Body of pancreas (tissue), 4 donors: ENCODE measurements at regions not wholly inside any gene's neighbourhood (a gene's known extent, or its start where the extent isn't known, plus 50 kb on each side); places are given as distances from the start of the nearest gene placed in this dataset.
A peak's percentile ranks its signal among the peaks of the same experiment; 100 is the strongest.

ENCODE experiments used
- ATAC-seq: fragments of 150-250 bp; one replicate; pipeline ENCODE4 v1.9.1; 2016
- DNase-seq, 4 donors: peaks; one replicate each; pipeline ENCODE4 v3.0.0-alpha.2; 2019
- H3K27ac ChIP-seq, 4 donors: fragments of 200-600 bp; sonication (generic); 1 replicate in 3 of 4; 2 replicates in 1 of 4; pipeline versions ENCODE4 v1.5.1 to v1.6.1; 2016 to 2019; ENCODE audit warnings: mild to moderate bottlenecking in 1 of 4, mixed read lengths in 1 of 4, moderate library complexity in 1 of 4
- H3K27me3 ChIP-seq, 2 donors: fragments of 200-600 bp; sonication (generic); one replicate each; pipeline ENCODE4 v1.6.0; 2016; ENCODE audit warnings: mild to moderate bottlenecking in 1 of 2
- H3K36me3 ChIP-seq, 2 donors: fragments of 200-600 bp; sonication (generic); replicated peaks in 1 of 2; 2 replicates each; pipeline ENCODE4 v1.5.1; 2016; ENCODE audit warnings: low read depth in 2 of 2; ENCODE audit not compliant: insufficient read depth in 1 of 2
- H3K4me1 ChIP-seq: fragments of 200-600 bp; sonication (generic); one replicate; pipeline ENCODE4 v1.6.0; 2016
- H3K4me3 ChIP-seq, 2 donors: fragments of 200-600 bp; sonication (generic); 1 replicate in 1 of 2; 2 replicates in 1 of 2; pipeline ENCODE4 v1.5.1; 2016 to 2019
- H3K9me3 ChIP-seq, 3 donors: fragments of 200-600 bp; sonication (generic); 1 replicate in 2 of 3; 2 replicates in 1 of 3; pipeline ENCODE4 v1.5.1; 2016
- CTCF ChIP-seq, 7 experiments: fragments of 450-650 bp in 4 of 7; fragments of 200-600 bp in 3 of 7; sonication (generic) in 3 of 7; IDR thresholded peaks; one replicate each; pipeline ENCODE4 v1.5.1; 2016 to 2019; ENCODE audit warnings: antibody characterized with exemption in 7 of 7
- POLR2A ChIP-seq, 3 donors: fragments of 450-650 bp; IDR thresholded peaks; one replicate each; pipeline ENCODE4 v1.6.1; 2016; ENCODE audit warnings: antibody characterized with exemption in 3 of 3, mild to moderate bottlenecking in 2 of 3
- WGBS, 2 donors: methylation state at CpG; one replicate each; pipeline ENCODE4 v1.1.5; 2017; 5-methylcytosine and 5-hydroxymethylcytosine counted together
- intact Hi-C: fragments of 100-400 bp; cut with DNase I; formaldehyde crosslinking; loops from one replicate; pipeline ENCODE4 v1.15.1; 2023

- no peak overlapping the region for H3K4me3 ChIP-seq
- H3K4me1 ChIP-seq = no peaks in the 10 kb centered on the region
- DNase-seq (no peak), ATAC-seq (no peak)
- H3K27ac ChIP-seq = no peak overlapping the region
- 89 to 93% methylated on average over 2 of the region's 2 CpGs for WGBS, 2 donors
- intact Hi-C loops = no loop called here
- H3K36me3 ChIP-seq = no peaks in the 10 kb centered on the region
- TF ChIP-seq CTCF (IDR thresholded peaks at IDR 0.05) = no peak
- TF ChIP-seq POLR2A (IDR thresholded peaks at IDR 0.05) = no peak
- no peaks in the 10 kb centered on the region for H3K27me3 ChIP-seq
- H3K9me3 ChIP-seq = peaks cover 0 to 8% (median 0%) of the 10 kb centered on the region in 3 donors
Observed at GRCh38 chr2:52327641-52328040, 1295.7 kb upstream of the NRXN1 start.

- Histone ChIP-seq H3K4me3 (no peak overlapping the region), H3K27ac (no peak overlapping the region), H3K27me3 (no peaks in the 10 kb centered on the region), H3K36me3 (no peaks in the 10 kb centered on the region), H3K4me1 (no peaks in the 10 kb centered on the region), H3K9me3 (no peaks in the 10 kb centered on the region)
- no peak for TF ChIP-seq POLR2A (IDR thresholded peaks at IDR 0.05)
- no peak for TF ChIP-seq CTCF (IDR thresholded peaks at IDR 0.05)
- no peak for ATAC-seq
- intact Hi-C loops = no loop called here
- no peak for DNase-seq
- WGBS, 2 donors = 91 to 93% methylated on average over 3 of the region's 3 CpGs
Observed at GRCh38 chr2:52314231-52314630, 1282.3 kb upstream of the NRXN1 start.

GRCh38 chr2:52312486-52312885 lies 1280.6 kb upstream of the NRXN1 start:
- DNase-seq (no peak), ATAC-seq (peak; percentile 59)
- H3K27ac ChIP-seq = no peak overlapping the region
- 56 to 66% methylated on average over 2 of the region's 2 CpGs for WGBS, 2 donors
- no peaks in the 10 kb centered on the region for H3K27me3 ChIP-seq
- H3K9me3 ChIP-seq = no peaks in the 10 kb centered on the region
- intact Hi-C loops = no loop called here
- H3K4me3 ChIP-seq = no peak overlapping the region
- no peaks in the 10 kb centered on the region for H3K36me3 ChIP-seq
- no peaks in the 10 kb centered on the region for H3K4me1 ChIP-seq
- TF ChIP-seq POLR2A (IDR thresholded peaks at IDR 0.05) = no peak
- no peak for TF ChIP-seq CTCF (IDR thresholded peaks at IDR 0.05)

GRCh38 chr2:52311862-52312261 lies 1279.9 kb upstream of the NRXN1 start:
- 51 to 66% methylated on average over 5 of the region's 5 CpGs for WGBS, 2 donors

More at GRCh38 chr2:52311862-52312261, 1279.9 kb upstream of the NRXN1 start:
- no peaks in the 10 kb centered on the region for H3K27me3 ChIP-seq
- intact Hi-C loops = no loop called here
- no peaks in the 10 kb centered on the region for H3K9me3 ChIP-seq
- ATAC-seq (no peak), DNase-seq (no peak)
- no peaks in the 10 kb centered on the region for H3K36me3 ChIP-seq
- TF ChIP-seq POLR2A (IDR thresholded peaks at IDR 0.05) (no peak), CTCF (IDR thresholded peaks at IDR 0.05) (no peak)
- H3K27ac ChIP-seq = no peak overlapping the region
- H3K4me1 ChIP-seq = no peaks in the 10 kb centered on the region
- no peak overlapping the region for H3K4me3 ChIP-seq
